Body of pancreas (tissue), 4 donors: ENCODE measurements at regions not wholly inside any gene's neighbourhood (a gene's known extent, or its start where the extent isn't known, plus 50 kb on each side); places are given as distances from the start of the nearest gene placed in this dataset.

Source experiments
- CTCF ChIP-seq, 7 experiments: fragments of 450-650 bp in 4 of 7; fragments of 200-600 bp in 3 of 7; sonication (generic) in 3 of 7; IDR thresholded peaks; one replicate each; pipeline ENCODE4 v1.5.1; 2016 to 2019; ENCODE audit warnings: antibody characterized with exemption in 7 of 7
- POLR2A ChIP-seq, 3 donors: fragments of 450-650 bp; IDR thresholded peaks; one replicate each; pipeline ENCODE4 v1.6.1; 2016; ENCODE audit warnings: antibody characterized with exemption in 3 of 3, mild to moderate bottlenecking in 2 of 3

GRCh38 chr4:121584836-121585235, 111.9 kb downstream of the ANXA5 start:
- TF ChIP-seq CTCF (IDR thresholded peaks at IDR 0.05) (no peak), POLR2A (IDR thresholded peaks at IDR 0.05) (no peak)
